K562 (cell line): ENCODE measurements at regions not wholly inside any gene's neighbourhood (a gene's known extent, or its start where the extent isn't known, plus 50 kb on each side); places are given as distances from the start of the nearest gene placed in this dataset.

Experiments used
- ATAC-seq: fragments of 200-7000 bp; cut with Tn5 transposase; 3 replicates; pipeline ENCODE4 v1.9.1; 2020; ENCODE audit warnings: moderate library complexity
- BruUV-seq: library from RNA; stranded (reverse); fragments of 400-500 nt; replicated peaks from 2 replicates; lab custom pipeline; 2021; lab: Mats Ljungman, UMichigan
- CTCF ChIA-PET: fragments of 300-600 bp; formaldehyde crosslinking; extraction: SDS; loops from one replicate; lab custom pipeline; 2021; ENCODE audit warnings: low intra/inter-chr PET ratio; lab: Yijun Ruan, JAX
- POLR2A ChIA-PET: fragments of 300-600, 350-650 bp; sonication (Branson Sonifier 250); formaldehyde crosslinking; extraction: SDS; loops from one replicate; lab custom pipeline; 2021; ENCODE audit warnings: antibody characterized with exemption, inconsistent platforms; lab: Yijun Ruan, JAX
- DNase-seq, 4 experiments: peaks; one replicate each; pipeline versions ENCODE4 v3.0.0 to v3.0.0-alpha.2; 2011 to 2018; ENCODE audit warnings: low spot score in 3 of 4, mixed read lengths in 3 of 4; ENCODE audit errors: extremely low read depth in 1 of 4
- FAIRE-seq: peaks from 2 replicates; lab custom pipeline; 2011; peaks lifted over from hg19 to GRCh38; lab: Jason Lieb, UNC
- H2AFZ ChIP-seq: 2 replicates; pipeline ENCODE4 v1.6.0; 2011; ENCODE audit warnings: low read depth, low read length, control low read depth, inconsistent platforms
- H3K27ac ChIP-seq: fragments of 200-600 bp; 3 replicates; pipeline ENCODE4 v1.8.0; 2011; ENCODE audit warnings: low read depth, mild to moderate bottlenecking, control low read depth, inconsistent platforms, low read length, moderate library complexity, mixed read lengths; ENCODE audit errors: extremely low read depth
- H3K27me3 ChIP-seq, 2 experiments: fragments of 300-600 bp in 1 of 2; 2 replicates in 1 of 2; 3 replicates in 1 of 2; pipeline versions ENCODE4 v1.6.0 to v1.8.0; 2011; ENCODE audit warnings: inconsistent platforms in 2 of 2, low read length in 2 of 2, mild to moderate bottlenecking in 1 of 2, mixed read lengths in 1 of 2, moderate library complexity in 1 of 2; ENCODE audit not compliant: control insufficient read depth in 2 of 2, insufficient read depth in 2 of 2
- H3K36me3 ChIP-seq: fragments of 300-600 bp; 3 replicates; pipeline ENCODE4 v1.8.0; 2011; ENCODE audit warnings: mild to moderate bottlenecking, low read length, inconsistent platforms; ENCODE audit not compliant: control insufficient read depth, insufficient read depth
- H3K4me1 ChIP-seq, 2 experiments: fragments of 200-600 bp in 1 of 2; replicated peaks in 1 of 2; 2 replicates in 1 of 2; 3 replicates in 1 of 2; pipeline versions ENCODE4 v1.5.1 to v1.8.0; 2011; ENCODE audit warnings: inconsistent platforms in 2 of 2, low read length in 2 of 2, mild to moderate bottlenecking in 1 of 2, mixed read lengths in 1 of 2, moderate library complexity in 1 of 2; ENCODE audit not compliant: control insufficient read depth in 2 of 2, insufficient read depth in 2 of 2
- H3K4me2 ChIP-seq: 2 replicates; pipeline ENCODE4 v1.6.1; 2011; ENCODE audit warnings: low read length, control low read depth, inconsistent platforms, mixed read lengths; ENCODE audit not compliant: insufficient read depth
- H3K4me3 ChIP-seq: fragments of 200-600 bp; sonication (generic), shearing (Covaris generic); 2 replicates; pipeline ENCODE4 v1.5.1; 2016; ENCODE audit warnings: control low read depth, inconsistent platforms
- H3K79me2 ChIP-seq: fragments of 200-600 bp; 3 replicates; pipeline ENCODE4 v1.8.0; 2011; ENCODE audit warnings: low read length, inconsistent platforms; ENCODE audit not compliant: control insufficient read depth, insufficient read depth
- H3K9ac ChIP-seq, 2 experiments: 2 replicates each; pipeline versions ENCODE4 v1.6.0 to v1.6.1; 2011; ENCODE audit warnings: low read depth in 2 of 2, low read length in 2 of 2, control low read depth in 1 of 2, inconsistent platforms in 1 of 2, mild to moderate bottlenecking in 1 of 2, mixed read lengths in 1 of 2; ENCODE audit not compliant: insufficient read depth in 1 of 2
- H3K9me1 ChIP-seq: one replicate; pipeline ENCODE4 v1.6.0; 2011; ENCODE audit warnings: inconsistent platforms, mild to moderate bottlenecking, low read length, moderate library complexity; ENCODE audit not compliant: control insufficient read depth, insufficient read depth
- H3K9me3 ChIP-seq: replicated peaks from 2 replicates; pipeline ENCODE4 v1.5.1; 2011; ENCODE audit warnings: low read depth, low read length, inconsistent platforms; ENCODE audit not compliant: control insufficient read depth, insufficient read depth
- H4K20me1 ChIP-seq: replicated peaks from 2 replicates; pipeline ENCODE4 v1.6.1; 2011; ENCODE audit warnings: low read length, inconsistent platforms, mixed read lengths; ENCODE audit not compliant: control insufficient read depth, insufficient read depth
- ATF2 ChIP-seq: sonication (generic); formaldehyde crosslinking; IDR thresholded peaks from 2 replicates; pipeline ENCODE4 v1.8.1; 2022; ENCODE audit warnings: missing genetic modification reagents
- GTF3C2 ChIP-seq: IDR thresholded peaks from 3 replicates; pipeline ENCODE4 v1.6.1; 2011; ENCODE audit warnings: borderline replicate concordance, mild to moderate bottlenecking, moderate library complexity; ENCODE audit not compliant: insufficient read length; ENCODE audit errors: extremely low read depth
- HMG20B ChIP-seq: fragments of 250-450 bp; sonication (Bioruptor Pico); IDR thresholded peaks from 2 replicates; pipeline ENCODE4 v1.5.0; 2021; ENCODE audit warnings: mild to moderate bottlenecking
- HOXB6 ChIP-seq: fragments of 250-450 bp; sonication (Bioruptor Pico); IDR thresholded peaks from 2 replicates; pipeline ENCODE4 v1.5.1; 2022; ENCODE audit warnings: mild to moderate bottlenecking, borderline replicate concordance
- KLF16 ChIP-seq: IDR thresholded peaks from 2 replicates; pipeline ENCODE4 v1.6.1; 2016; ENCODE audit warnings: antibody characterized with exemption
- MAFF ChIP-seq: IDR thresholded peaks from 2 replicates; pipeline ENCODE4 v1.6.1; 2012; ENCODE audit warnings: low read length, improper control_type of control experiment
- MLX ChIP-seq, 2 experiments: fragments of 450-650 bp in 1 of 2; sonication (generic) in 1 of 2; formaldehyde crosslinking; conservative IDR thresholded peaks; 2 replicates each; pipeline versions ENCODE4 v1.4.0 to v1.8.1; 2020 to 2022; ENCODE audit warnings: mild to moderate bottlenecking in 1 of 2, missing genetic modification reagents in 1 of 2
- POU5F1 ChIP-seq: fragments of 150-350 bp; IDR thresholded peaks from 2 replicates; pipeline ENCODE4 v1.6.1; 2014; ENCODE audit warnings: borderline replicate concordance, low read length, low read depth, mild to moderate bottlenecking; ENCODE audit not compliant: partially characterized antibody
- RBFOX2 ChIP-seq: fragments of 200-400 bp; formaldehyde crosslinking; IDR thresholded peaks from 2 replicates; pipeline ENCODE4 v1.6.1; 2017; ENCODE audit warnings: low read depth, mild to moderate bottlenecking, low read length, moderate library complexity
- TOE1 ChIP-seq, 2 experiments: fragments of 450-650 bp in 1 of 2; sonication (generic) in 1 of 2; formaldehyde crosslinking in 1 of 2; IDR thresholded peaks; 2 replicates each; pipeline versions ENCODE4 v1.7.1 to v1.8.0; 2016 to 2022; ENCODE audit warnings: borderline replicate concordance in 2 of 2, mild to moderate bottlenecking in 2 of 2, antibody characterized with exemption in 1 of 2, inconsistent platforms in 1 of 2, low read depth in 1 of 2, missing genetic modification reagents in 1 of 2, moderate library complexity in 1 of 2
- ZNF277 ChIP-seq: fragments of 250-450 bp; sonication (Bioruptor Pico); IDR thresholded peaks from 2 replicates; pipeline ENCODE4 v1.8.0; 2022; ENCODE audit warnings: inconsistent platforms, mild to moderate bottlenecking, moderate library complexity, borderline replicate concordance
- WGBS: fragments of 100-300 bp; shearing (Covaris generic); methylation state at CpG from one replicate; pipeline ENCODE4 v1.1.6; 2016; ENCODE audit warnings: low coverage, mixed read lengths; ENCODE audit not compliant: insufficient coverage; ENCODE audit errors: missing lambda C conversion rate; 5-methylcytosine and 5-hydroxymethylcytosine counted together
- in situ Hi-C: fragments of 300-500 bp; cut with MboI; formaldehyde crosslinking; loops from 4 replicates; pipeline ENCODE4 v1.15.0; 2018; ENCODE audit warnings: inconsistent platforms, mixed read lengths
- intact Hi-C: fragments of 100-400 bp; cut with micrococcal nuclease; formaldehyde crosslinking; loops from 2 replicates; pipeline ENCODE4 v1.14.2; 2022

- intact Hi-C loops (no loop called here), in situ Hi-C loops (no loop called here)
- no peaks in the 10 kb centered on the region for H3K4me1 ChIP-seq
- H3K9me3 ChIP-seq = no peaks in the 10 kb centered on the region
- H3K79me2 ChIP-seq = no peaks in the 10 kb centered on the region
- H3K9me1 ChIP-seq = no peaks in the 10 kb centered on the region
- no peaks in the 10 kb centered on the region for H4K20me1 ChIP-seq
- TF ChIP-seq HMG20B (CRISPR knock-in tag) (no peak), RBFOX2 (no peak), HOXB6 (no peak), POU5F1 (no peak), MLX (CRISPR knock-in tag; conservative IDR thresholded peaks at IDR 0.05) (no peak), ZNF277 (CRISPR knock-in tag) (no peak), GTF3C2 (no peak), TOE1 (IDR thresholded peaks at IDR 0.05; ENCODE audit: borderline replicate concordance) (no peak), TOE1 (CRISPR knock-in tag; IDR thresholded peaks at IDR 0.05; ENCODE audit: borderline replicate concordance, low read depth) (no peak), MAFF (no peak), KLF16 (no peak), ATF2 (CRISPR knock-in tag) (no peak)
- DNase-seq (no peak), ATAC-seq (no peak), FAIRE-seq (no peak)
- WGBS = 0% methylated on average over 1 of the region's 2 CpGs
- POLR2A ChIA-PET = no interaction called here
- BruUV-seq = no TSS peak
- H3K36me3 ChIP-seq = no peaks in the 10 kb centered on the region
- H3K4me3 ChIP-seq = no peak overlapping the region
- H2AFZ ChIP-seq = no peak overlapping the region
- no peak overlapping the region for H3K4me2 ChIP-seq
- H3K27ac ChIP-seq = no peak overlapping the region
- CTCF ChIA-PET = no interaction called here
- H3K27me3 ChIP-seq = no peaks in the 10 kb centered on the region; a peak in 1 of 5 replicates
- no peak overlapping the region for H3K9ac ChIP-seq
These were observed 130.4 kb upstream of the ARL4C start for GRCh38 chr2:234627308-234627707.
